IMR-90 (cell line): ENCODE measurements at regions not wholly inside any gene's neighbourhood (a gene's known extent, or its start where the extent isn't known, plus 50 kb on each side); places are given as distances from the start of the nearest gene placed in this dataset.

Experiments
- ATAC-seq: fragments of 200-7000 bp; cut with Tn5 transposase; 2 replicates; pipeline ENCODE4 v1.9.1; 2020; ENCODE audit warnings: low read depth, mild to moderate bottlenecking, moderate library complexity
- BruUV-seq: library from RNA; stranded (reverse); fragments of 400-500 nt; replicated peaks from 2 replicates; lab custom pipeline; 2021; lab: Mats Ljungman, UMichigan
- CTCF ChIA-PET: fragments of 300-600 bp; formaldehyde crosslinking; extraction: SDS; loops from one replicate; lab custom pipeline; 2021; ENCODE audit warnings: antibody characterized with exemption; lab: Yijun Ruan, JAX
- POLR2A ChIA-PET: fragments of 300-600 bp; sonication (Branson Sonifier 250); formaldehyde crosslinking; loops from one replicate; lab custom pipeline; 2022; ENCODE audit warnings: antibody characterized with exemption; ENCODE audit not compliant: unreplicated experiment; lab: Charles Lee
- DNase-seq: peaks from one replicate; pipeline ENCODE4 v3.0.0; 2013
- H2AFZ ChIP-seq: replicated peaks from 2 replicates; pipeline ENCODE3; 2013; ENCODE audit warnings: low read length, mild to moderate bottlenecking; ENCODE audit not compliant: poor library complexity
- H2AK5ac ChIP-seq: 2 replicates; pipeline ENCODE4 v1.6.1; 2013; ENCODE audit warnings: low read depth, low read length, inconsistent platforms
- H2AK9ac ChIP-seq: replicated peaks from 2 replicates; pipeline ENCODE3; 2013; ENCODE audit warnings: mild to moderate bottlenecking, low read depth, low read length, moderate library complexity; ENCODE audit not compliant: poor library complexity
- H2BK120ac ChIP-seq: 2 replicates; pipeline ENCODE4 v1.6.1; 2013; ENCODE audit warnings: low read depth, low read length, inconsistent platforms
- H2BK15ac ChIP-seq: 3 replicates; pipeline ENCODE4 v1.6.1; 2013; ENCODE audit warnings: low read depth, low read length, inconsistent platforms
- H2BK20ac ChIP-seq: 2 replicates; pipeline ENCODE4 v1.6.1; 2013; ENCODE audit warnings: low read depth, mild to moderate bottlenecking, inconsistent platforms, low read length, moderate library complexity
- H2BK5ac ChIP-seq: 2 replicates; pipeline ENCODE4 v1.6.1; 2013; ENCODE audit warnings: mild to moderate bottlenecking, low read depth, low read length, inconsistent platforms; ENCODE audit not compliant: poor library complexity, severe bottlenecking
- H3K14ac ChIP-seq: replicated peaks from 2 replicates; pipeline ENCODE4 v1.6.1; 2013; ENCODE audit warnings: low read depth, low read length, inconsistent platforms
- H3K18ac ChIP-seq: 2 replicates; pipeline ENCODE4 v1.6.1; 2013; ENCODE audit warnings: low read depth, low read length, control low read depth
- H3K23ac ChIP-seq: 2 replicates; pipeline ENCODE4 v1.6.1; 2013; ENCODE audit warnings: low read depth, low read length, inconsistent platforms
- H3K27ac ChIP-seq: 2 replicates; pipeline ENCODE4 v1.5.1; 2013; ENCODE audit warnings: mild to moderate bottlenecking, control low read depth, low read length; ENCODE audit not compliant: insufficient read depth
- H3K27me3 ChIP-seq: 2 replicates; pipeline ENCODE4 v1.6.1; 2013; ENCODE audit warnings: low read length; ENCODE audit not compliant: control insufficient read depth, insufficient read depth
- H3K36me3 ChIP-seq: 2 replicates; pipeline ENCODE4 v1.6.1; 2013; ENCODE audit warnings: low read length, mixed read lengths; ENCODE audit not compliant: control insufficient read depth, insufficient read depth
- H3K4ac ChIP-seq: 2 replicates; pipeline ENCODE4 v1.6.1; 2013; ENCODE audit warnings: low read depth, low read length, inconsistent platforms
- H3K4me1 ChIP-seq: 2 replicates; pipeline ENCODE4 v1.6.1; 2013; ENCODE audit warnings: low read length, mixed read lengths; ENCODE audit not compliant: control insufficient read depth, insufficient read depth
- H3K4me2 ChIP-seq: 2 replicates; pipeline ENCODE4 v1.6.1; 2013; ENCODE audit warnings: low read depth, mild to moderate bottlenecking, control low read depth, low read length, moderate library complexity
- H3K4me3 ChIP-seq: 2 replicates; pipeline ENCODE4 v1.5.1; 2013; ENCODE audit warnings: low read depth, mild to moderate bottlenecking, control low read depth, low read length, moderate library complexity; ENCODE audit not compliant: insufficient read depth
- H3K56ac ChIP-seq: 2 replicates; pipeline ENCODE4 v1.6.1; 2013; ENCODE audit warnings: low read length, inconsistent platforms; ENCODE audit not compliant: insufficient read depth; ENCODE audit errors: extremely low read depth
- H3K79me1 ChIP-seq, 2 experiments: 2 replicates each; pipeline ENCODE4 v1.6.1; 2013; ENCODE audit warnings: low read length in 2 of 2, inconsistent platforms in 1 of 2, low read depth in 1 of 2
- H3K9ac ChIP-seq: 2 replicates; pipeline ENCODE4 v1.6.1; 2013; ENCODE audit warnings: low read depth, low read length, control low read depth
- H3K9me1 ChIP-seq: 2 replicates; pipeline ENCODE4 v1.6.1; 2013; ENCODE audit warnings: low read length, inconsistent platforms; ENCODE audit not compliant: insufficient read depth
- H3K9me3 ChIP-seq: 2 replicates; pipeline ENCODE4 v1.6.1; 2013; ENCODE audit warnings: low read length; ENCODE audit not compliant: control insufficient read depth, insufficient read depth
- H4K20me1 ChIP-seq: 2 replicates; pipeline ENCODE4 v1.6.1; 2013; ENCODE audit warnings: low read length, inconsistent platforms; ENCODE audit not compliant: insufficient read depth
- H4K5ac ChIP-seq: 2 replicates; pipeline ENCODE4 v1.6.1; 2013; ENCODE audit warnings: mild to moderate bottlenecking, low read depth, low read length, control low read depth
- H4K8ac ChIP-seq, 2 experiments: 2 replicates each; pipeline ENCODE4 v1.6.1; 2013; ENCODE audit warnings: low read depth in 2 of 2, low read length in 2 of 2, control low read depth in 1 of 2, inconsistent platforms in 1 of 2
- H4K91ac ChIP-seq: 2 replicates; pipeline ENCODE4 v1.6.1; 2013; ENCODE audit warnings: low read depth, low read length, inconsistent platforms; ENCODE audit not compliant: insufficient read depth
- ELK1 ChIP-seq: fragments of 150-350 bp; IDR thresholded peaks from 2 replicates; pipeline ENCODE4 v1.6.1; 2016; ENCODE audit warnings: low read depth, mild to moderate bottlenecking, low read length, moderate library complexity, borderline replicate concordance
- POLR2A ChIP-seq: IDR thresholded peaks from 2 replicates; pipeline ENCODE4 v1.6.1; 2012; ENCODE audit warnings: mild to moderate bottlenecking, low read depth, low read length
- SMC3 ChIP-seq: fragments of 150-350 bp; IDR thresholded peaks from 2 replicates; pipeline ENCODE4 v1.6.1; 2016; ENCODE audit warnings: low read depth, mild to moderate bottlenecking, antibody characterized with exemption, low read length, moderate library complexity
- WGBS, 2 experiments: methylation state at CpG; one replicate each; pipeline versions ENCODE4 v1.1.5 to v1.1.7; 2013; ENCODE audit warnings: missing lambda C conversion rate in 2 of 2; ENCODE audit not compliant: insufficient read length in 1 of 2; ENCODE audit errors: extremely low coverage in 2 of 2; 5-methylcytosine and 5-hydroxymethylcytosine counted together
- dilution Hi-C: fragments of 300-500 bp; cut with HindIII; formaldehyde crosslinking; loops from one replicate; pipeline ENCODE4 v1.14.3; 2018; ENCODE audit warnings: low sequenced_read_pairs; ENCODE audit not compliant: unreplicated experiment
- in situ Hi-C: fragments of 300-500 bp; cut with MboI; formaldehyde crosslinking; loops from 3 replicates; pipeline ENCODE4 v1.14.3; 2019; ENCODE audit warnings: low sequenced_read_pairs, inconsistent platforms, mixed read lengths
- intact Hi-C: fragments of 100-400 bp; cut with micrococcal nuclease; formaldehyde crosslinking; loops from 2 replicates; pipeline ENCODE4 v1.10.0; 2022

- Histone ChIP-seq H2AK5ac (no peak overlapping the region), H2AFZ (no peak overlapping the region), H3K27me3 (no peaks in the 10 kb centered on the region), H3K9me3 (no peaks in the 10 kb centered on the region), H4K91ac (no peak overlapping the region), H4K5ac (no peak overlapping the region), H3K18ac (no peak overlapping the region), H2AK9ac (no peak overlapping the region), H2BK120ac (no peak overlapping the region), H3K9ac (no peak overlapping the region), H3K9me1 (no peaks in the 10 kb centered on the region), H3K4me3 (no peak overlapping the region), H3K79me1 (no peaks in the 10 kb centered on the region), H2BK20ac (no peak overlapping the region), H2BK5ac (no peak overlapping the region), H3K27ac (no peak overlapping the region), H3K23ac (no peak overlapping the region), H3K36me3 (no peaks in the 10 kb centered on the region), H3K4me1 (no peaks in the 10 kb centered on the region), H4K20me1 (no peaks in the 10 kb centered on the region), H2BK15ac (no peak overlapping the region), H3K14ac (no peak overlapping the region), H3K4me2 (no peak overlapping the region), H3K56ac (no peak overlapping the region), H3K4ac (no peak overlapping the region), H4K8ac (no peak overlapping the region)
- in situ Hi-C loops (no loop called here), intact Hi-C loops (no loop called here), dilution Hi-C loops (no loop called here)
- POLR2A ChIA-PET, result no interaction called here
- 17% methylated on average over 1 of the region's 2 CpGs; no CpG with 5 or more reads in 1 of the 2 experiments for WGBS, 2 experiments
- CTCF ChIA-PET, result no interaction called here
- no peak for DNase-seq
- TF ChIP-seq ELK1 (no peak), SMC3 (no peak), POLR2A (no peak)
- no peak for ATAC-seq
- no TSS peak for BruUV-seq
These were observed 1581.0 kb downstream of the MAT2B start for GRCh38 chr5:165086465-165086864.
